ENCODE measurements at regions not wholly inside any gene's neighbourhood (a gene's known extent, or its start where the extent isn't known, plus 50 kb on each side); places are given as distances from the start of the nearest gene placed in this dataset.

DNA sequence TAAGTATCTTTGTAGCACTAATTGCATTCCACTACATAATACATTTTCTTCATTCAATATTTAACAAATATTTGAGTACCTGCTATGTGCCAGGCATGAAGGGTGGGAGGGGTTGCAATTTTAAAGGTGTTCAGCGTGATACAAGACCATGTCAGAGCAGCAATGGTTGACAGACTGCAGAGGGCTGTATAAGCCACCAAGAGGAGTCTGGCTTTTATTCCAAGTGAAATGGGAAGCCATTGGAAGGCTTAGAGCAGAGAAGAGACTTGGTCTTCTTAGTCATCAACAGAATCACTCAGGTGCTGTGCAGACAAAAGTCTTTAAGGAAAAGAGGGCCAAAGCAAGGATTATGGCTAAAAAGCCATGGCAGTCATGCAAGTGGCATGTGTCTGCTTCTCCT, 360.8 kb upstream of the ARID1B start:
- DNase-seq (ENCODE audit: low read depth, low spot score) = no peak

DNA sequence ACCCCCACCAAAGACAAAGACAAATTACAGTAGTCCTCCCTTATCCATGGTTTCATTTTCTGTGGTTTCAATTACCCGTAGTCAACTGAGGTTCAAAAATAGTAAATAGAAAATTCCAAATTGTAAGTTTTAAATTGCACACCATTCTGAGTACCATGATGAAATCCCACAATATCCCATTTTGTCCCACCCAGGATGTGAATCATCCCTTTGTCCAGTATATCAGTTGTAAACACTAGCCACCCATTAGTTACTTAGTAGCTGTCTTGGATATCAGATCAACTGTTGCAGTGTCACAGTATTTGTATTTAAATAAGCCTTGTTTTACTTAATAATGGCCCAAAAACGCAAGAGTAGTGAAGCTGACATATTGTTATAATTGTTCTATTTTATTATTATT, 364.0 kb upstream of the ARID1B start:
- DNase-seq (ENCODE audit: low read depth, low spot score) = no peak

GRCh38 chr6:156410649-156411048, 366.5 kb upstream of the ARID1B start:
- DNase-seq (ENCODE audit: low read depth, low spot score) = no peak

DNA sequence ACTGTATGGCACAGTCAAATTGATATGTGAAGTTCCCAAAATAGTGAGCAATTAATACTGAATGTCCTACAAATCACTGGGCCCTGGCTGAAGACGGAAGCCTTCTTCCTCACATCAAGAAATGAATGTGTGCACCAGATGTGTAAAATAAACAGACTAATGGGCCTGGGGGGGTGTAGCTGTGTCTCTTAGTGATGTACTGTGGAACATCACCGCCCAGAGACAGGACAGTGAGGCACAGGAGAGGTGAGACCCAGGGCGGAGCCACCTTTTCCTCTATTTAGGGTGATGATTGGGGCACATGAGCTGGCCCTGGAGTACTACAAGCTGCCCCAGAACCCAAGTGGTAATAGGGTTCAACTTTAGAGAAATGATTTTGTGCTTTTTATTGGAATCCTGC, 368.5 kb upstream of the ARID1B start:
- no peak for DNase-seq (ENCODE audit: low read depth, low spot score)

GRCh38 chr6:156407334-156407733, 369.8 kb upstream of the ARID1B start:
- no peak for DNase-seq (ENCODE audit: low read depth, low spot score)

- DNase-seq (ENCODE audit: low read depth, low spot score) = no peak
Observed at GRCh38 chr6:156406688-156407087, 370.5 kb upstream of the ARID1B start.

DNA sequence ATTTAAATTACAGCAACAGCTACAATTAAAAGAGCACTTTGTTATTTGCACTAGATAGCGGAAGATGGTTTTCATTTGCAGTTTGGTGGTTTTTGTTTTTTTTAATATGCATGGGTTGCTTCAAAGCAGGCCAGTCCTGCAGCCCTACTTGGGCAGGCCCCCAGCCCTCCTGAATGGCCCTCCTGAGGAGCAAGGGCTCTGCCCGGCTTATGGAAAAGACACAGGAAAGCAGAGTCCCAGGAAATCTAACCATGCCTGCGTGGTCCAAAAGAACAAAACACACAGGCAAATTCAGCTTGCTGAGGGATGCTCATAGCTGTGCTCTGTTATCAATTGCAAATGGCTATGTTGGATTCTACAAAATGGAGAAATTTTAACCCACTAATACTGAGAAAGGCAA, 371.1 kb upstream of the ARID1B start:
- no peak for DNase-seq (ENCODE audit: low read depth, low spot score)

DNA sequence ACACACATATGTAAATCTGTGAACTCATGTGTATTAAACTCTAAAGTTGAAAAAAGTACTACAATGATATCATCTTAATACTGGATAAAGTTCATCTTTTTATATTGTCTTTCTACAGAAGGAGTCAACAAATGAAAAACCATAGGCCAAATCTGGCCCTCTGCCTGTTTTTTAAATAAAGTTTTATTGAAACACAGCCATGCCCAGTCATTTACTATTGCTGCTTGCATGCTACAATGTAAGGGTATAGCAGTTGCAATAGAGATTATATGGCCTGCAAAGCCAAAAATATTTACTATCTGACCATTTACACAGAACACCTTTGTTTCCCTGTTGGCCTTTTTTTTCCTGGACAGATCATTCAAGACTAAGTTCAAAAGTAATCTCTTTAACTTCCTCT, 374.6 kb upstream of the ARID1B start:
- DNase-seq (ENCODE audit: low read depth, low spot score) = no peak

DNA sequence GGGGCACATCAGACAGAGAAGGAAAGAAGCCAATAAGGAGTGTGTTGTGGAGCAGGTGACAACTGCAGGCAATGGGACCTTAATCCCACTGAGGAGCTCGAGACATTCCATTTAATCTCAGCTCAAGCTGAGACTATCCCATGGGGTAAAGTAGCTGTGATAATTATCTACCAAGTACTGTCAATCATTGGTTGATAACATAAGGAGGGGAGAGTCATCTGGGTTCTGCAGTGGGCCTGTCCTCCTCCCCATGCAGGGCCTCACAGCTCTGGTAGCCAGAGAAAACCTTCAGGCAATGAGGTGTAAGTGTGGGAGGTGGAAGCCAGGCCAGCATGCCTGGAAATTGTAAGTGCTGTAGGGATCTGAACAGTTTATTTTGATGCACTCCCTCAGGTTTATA, 375.0 kb upstream of the ARID1B start:
- DNase-seq (ENCODE audit: low read depth, low spot score) = no peak

DNA sequence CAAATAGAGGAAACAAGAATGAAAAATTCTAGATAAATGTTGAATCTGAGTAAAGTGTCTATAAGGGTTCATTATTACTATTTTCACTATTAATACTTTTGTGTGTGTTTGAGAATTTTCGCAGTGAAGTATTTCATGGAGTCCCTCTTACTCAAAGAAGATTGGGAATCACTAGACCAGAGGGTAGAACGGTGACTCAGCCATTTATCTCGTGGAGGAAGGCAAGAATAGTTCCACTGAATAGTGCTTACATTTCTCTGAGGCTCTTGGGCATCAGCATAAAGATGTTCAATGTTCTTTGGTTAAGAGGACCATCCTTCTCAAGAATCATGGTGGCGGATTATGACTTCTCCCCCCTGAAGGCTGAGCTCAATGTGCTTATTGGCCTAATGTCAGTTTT, 376.7 kb upstream of the ARID1B start:
- no peak for DNase-seq (ENCODE audit: low read depth, low spot score)

DNA sequence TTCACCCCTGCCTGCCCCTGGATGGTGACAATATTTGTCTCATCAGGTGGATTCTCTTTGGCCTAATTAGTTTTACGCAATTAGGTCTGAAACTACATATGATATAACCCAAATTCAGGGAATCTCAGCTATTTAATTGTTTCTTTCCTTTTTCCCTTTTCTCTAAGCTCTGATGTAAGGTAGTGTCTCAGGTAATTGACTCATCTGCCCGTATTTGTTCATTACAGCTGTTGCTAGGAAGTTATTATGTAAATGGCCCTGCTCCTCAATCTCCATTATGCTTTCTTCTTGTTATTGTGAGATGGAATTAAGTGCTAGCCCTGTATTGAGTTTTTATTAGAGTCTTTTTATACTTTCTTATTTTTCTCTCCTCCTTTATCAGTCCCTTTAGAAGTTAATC, 378.2 kb upstream of the ARID1B start:
- DNase-seq (ENCODE audit: low read depth, low spot score) = no peak

DNA sequence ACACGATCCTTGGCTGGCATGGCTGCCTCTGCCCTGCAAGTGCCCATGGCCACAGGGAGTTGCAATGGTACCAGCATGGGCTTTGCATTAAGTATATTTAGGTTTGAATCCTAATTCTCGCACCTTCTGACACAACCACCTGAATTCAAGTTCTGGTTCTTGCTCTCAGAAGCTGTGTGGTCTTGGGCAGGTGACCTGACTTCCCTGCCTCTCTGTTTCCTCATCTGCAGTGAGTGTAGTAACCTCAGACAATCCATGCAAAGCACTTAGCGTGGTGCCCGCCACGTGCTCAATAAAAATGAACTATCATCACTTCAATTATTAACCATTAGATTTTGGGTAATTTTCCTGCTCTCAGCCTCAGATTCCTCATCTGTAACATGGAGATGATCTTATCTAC, 378.8 kb upstream of the ARID1B start:
- DNase-seq (ENCODE audit: low read depth, low spot score) = no peak

- DNase-seq (ENCODE audit: low read depth, low spot score) = no peak
Observed at GRCh38 chr6:156396791-156397418, 380.3 kb upstream of the ARID1B start.

DNA sequence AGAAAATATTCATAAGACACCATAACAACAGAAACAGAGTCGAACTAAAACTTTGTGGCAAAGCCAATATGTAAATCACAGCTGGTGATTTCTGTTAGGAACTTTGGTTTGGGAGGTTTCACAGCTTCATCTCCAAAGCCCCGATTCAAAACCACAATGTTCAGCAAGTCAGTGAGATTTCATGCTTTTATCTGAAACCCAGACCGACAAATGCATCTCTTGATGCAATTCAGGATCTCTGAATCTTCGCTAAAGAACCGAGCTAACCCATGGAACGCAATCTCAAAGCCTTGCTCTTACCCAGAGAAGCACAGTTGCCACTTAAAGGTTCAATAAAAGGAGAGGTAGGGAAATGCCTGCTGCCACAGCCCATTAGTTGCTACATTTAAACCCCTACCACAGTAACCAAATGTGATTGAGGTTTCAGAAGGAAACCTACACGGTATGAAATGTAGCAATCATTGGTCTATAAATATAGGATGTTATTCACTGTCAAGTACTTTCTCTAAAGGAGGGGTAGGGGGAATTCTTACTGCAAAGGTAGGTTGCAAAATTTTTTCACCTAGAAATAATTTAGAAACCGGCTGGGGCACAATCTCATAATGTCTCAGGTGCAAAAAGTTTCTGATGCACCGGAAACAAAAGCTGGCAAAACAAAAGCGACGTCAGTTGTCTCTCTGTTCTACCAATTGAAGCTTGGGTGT, 381.0 kb upstream of the ARID1B start:
- no peak for DNase-seq (ENCODE audit: low read depth, low spot score)

DNA sequence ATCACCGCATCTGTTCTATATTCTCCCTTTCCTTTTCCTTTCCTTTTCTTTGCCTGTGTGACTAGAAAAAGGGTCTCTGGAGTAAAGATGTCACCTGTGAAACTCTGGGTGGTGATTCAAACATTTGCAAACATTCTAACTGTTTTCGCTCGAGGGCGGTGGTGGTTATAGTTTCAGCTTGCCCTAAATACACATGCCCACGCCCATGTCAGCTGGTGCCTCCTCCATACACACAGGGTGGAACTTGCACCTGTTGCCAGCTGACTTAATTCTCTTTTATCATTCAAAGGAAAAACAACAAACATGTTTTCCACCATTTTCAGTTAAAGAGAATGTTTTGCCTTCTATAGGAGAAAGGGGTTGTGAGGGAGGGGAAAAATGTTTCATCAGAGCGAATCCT, 381.9 kb upstream of the ARID1B start:
- no peak for DNase-seq (ENCODE audit: low read depth, low spot score)

DNA sequence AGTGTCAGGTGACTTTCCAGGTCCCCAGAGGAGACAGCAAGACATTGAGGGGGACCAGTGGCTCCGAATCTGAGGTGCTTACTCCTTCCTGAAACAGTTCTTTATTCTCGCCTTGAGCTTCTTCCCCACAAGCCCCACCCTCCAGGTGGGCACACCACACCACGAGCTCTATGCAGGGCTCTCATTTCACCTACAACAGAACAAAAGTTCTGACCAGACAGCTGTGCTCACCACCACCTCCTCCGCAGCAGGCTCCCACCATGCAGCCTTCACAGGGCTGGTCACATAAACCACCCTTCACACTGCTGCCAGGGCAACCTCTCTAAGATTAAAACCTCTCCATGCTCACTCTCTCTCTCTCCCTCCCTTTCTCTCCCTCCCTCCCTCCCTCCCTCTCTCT, 384.5 kb upstream of the ARID1B start:
- no peak for DNase-seq (ENCODE audit: low read depth, low spot score)

DNA sequence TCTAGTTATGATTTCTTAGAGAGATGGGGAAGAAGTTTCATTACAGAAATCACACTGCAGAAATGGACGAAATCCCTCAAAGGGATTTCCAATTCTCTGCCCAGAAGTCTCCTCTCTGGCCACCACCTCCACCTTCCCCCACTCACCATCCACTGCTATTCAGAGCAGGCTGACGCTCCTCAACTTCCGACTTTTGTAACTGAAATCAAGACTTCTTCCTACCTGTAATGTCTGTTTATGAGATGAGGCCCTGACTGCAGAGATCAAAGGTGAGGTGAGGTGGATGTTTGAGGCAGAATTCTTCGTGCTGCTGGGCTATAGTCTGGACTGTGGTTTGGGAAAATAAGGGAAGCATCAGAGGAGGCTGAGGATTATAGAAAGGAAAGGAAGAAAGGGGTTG, 385.2 kb upstream of the ARID1B start:
- DNase-seq (ENCODE audit: low read depth, low spot score) = no peak

DNA sequence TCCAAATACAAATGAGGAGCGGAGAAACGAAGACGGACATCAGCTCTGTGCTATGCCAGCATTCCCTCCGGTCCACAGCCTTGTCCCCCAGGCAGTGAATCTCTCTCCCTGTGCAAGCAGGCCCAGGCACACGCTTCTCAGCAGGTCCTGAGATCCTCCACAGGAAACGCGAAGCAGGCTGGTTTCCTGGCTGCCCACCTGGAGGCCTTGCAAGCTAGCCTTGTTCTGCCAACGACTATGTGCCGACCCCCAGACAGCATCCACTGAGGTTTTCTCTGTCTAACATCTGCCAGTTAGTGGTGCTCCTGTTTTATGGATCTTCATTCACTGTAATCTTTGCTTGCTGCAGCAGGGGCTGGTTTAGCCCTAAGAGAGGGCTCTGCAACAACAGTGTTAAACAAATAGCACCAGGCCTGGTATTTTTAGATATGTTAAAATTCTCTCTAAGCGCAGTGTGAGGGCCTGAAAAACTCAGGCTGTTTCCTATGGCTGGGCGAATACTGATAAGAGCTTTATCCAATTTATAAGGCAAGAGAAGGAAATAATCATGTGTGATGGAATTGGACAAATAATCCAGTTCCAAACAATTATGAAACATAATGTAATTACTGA, 386.0 kb upstream of the ARID1B start:
- DNase-seq (ENCODE audit: low read depth, low spot score) = no peak

DNA sequence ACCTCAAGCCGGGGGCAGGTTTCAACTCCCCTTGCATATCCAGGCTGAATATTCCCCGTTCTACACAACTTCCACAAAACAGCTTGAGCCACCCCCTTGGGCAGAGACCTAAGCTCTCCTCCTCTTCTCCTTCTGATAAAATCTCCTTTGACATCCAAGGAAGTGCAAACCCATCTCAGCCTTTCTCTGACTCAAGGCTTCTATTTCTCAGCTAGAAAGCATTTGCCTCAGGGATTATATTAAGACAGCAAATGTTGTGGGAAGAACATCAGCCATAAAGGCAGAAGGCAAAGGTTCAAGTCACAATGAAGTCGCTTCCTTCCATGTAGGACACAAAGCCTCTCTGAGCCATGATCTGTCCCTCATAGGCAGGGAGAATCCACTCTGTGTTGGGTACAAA, 386.6 kb upstream of the ARID1B start:
- no peak for DNase-seq (ENCODE audit: low read depth, low spot score)

GRCh38 chr6:156389296-156389695, 387.9 kb upstream of the ARID1B start:
- DNase-seq (ENCODE audit: low read depth, low spot score) = no peak

DNA sequence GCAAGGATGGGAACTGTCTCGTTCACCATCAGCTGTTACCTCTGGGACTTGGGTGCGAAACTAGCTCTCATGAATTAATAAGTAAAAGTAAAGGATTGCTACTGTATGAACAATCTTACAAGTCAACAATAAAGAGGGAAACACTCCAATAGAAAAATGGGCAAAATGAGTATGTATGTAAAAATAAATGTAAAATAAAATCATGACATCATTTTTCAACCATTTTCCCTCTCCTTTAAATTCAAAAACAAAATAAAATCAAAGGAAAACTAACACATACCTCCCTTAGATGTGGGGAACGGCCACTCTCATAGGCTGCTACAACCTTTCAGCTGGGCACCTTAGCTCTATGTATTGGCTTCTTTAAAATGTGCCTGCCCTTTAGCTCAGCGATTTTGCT, 389.7 kb upstream of the ARID1B start:
- DNase-seq (ENCODE audit: low read depth, low spot score) = no peak

GRCh38 chr6:156383059-156383458, 394.1 kb upstream of the ARID1B start:
- DNase-seq (ENCODE audit: low read depth, low spot score) = no peak
